ENCODE measurements at regions not wholly inside any gene's neighbourhood (a gene's known extent, or its start where the extent isn't known, plus 50 kb on each side); places are given as distances from the start of the nearest gene placed in this dataset.

GRCh38 chr2:187959821-187960220 is 331.9 kb upstream of the GULP1 start:
- TF ChIP-seq CTCF (IDR thresholded peaks at IDR 0.05) = no peak

- no peak for TF ChIP-seq CTCF (IDR thresholded peaks at IDR 0.05)
These were observed 329.1 kb upstream of the GULP1 start for GRCh38 chr2:187962538-187962937.

GRCh38 chr2:187964746-187965145 is 326.9 kb upstream of the GULP1 start:
- no peak for TF ChIP-seq CTCF (IDR thresholded peaks at IDR 0.05)

GRCh38 chr2:187966924-187967323 is 324.8 kb upstream of the GULP1 start:
- no peak for TF ChIP-seq CTCF (IDR thresholded peaks at IDR 0.05)

GRCh38 chr2:187971893-187972292 is 319.8 kb upstream of the GULP1 start:
- TF ChIP-seq CTCF (IDR thresholded peaks at IDR 0.05) = no peak

- no peak for TF ChIP-seq CTCF (IDR thresholded peaks at IDR 0.05)
These were observed 315.3 kb upstream of the GULP1 start for GRCh38 chr2:187976259-187976985.

- no peak for TF ChIP-seq CTCF (IDR thresholded peaks at IDR 0.05)
These were observed 314.7 kb upstream of the GULP1 start for GRCh38 chr2:187976986-187977333.

GRCh38 chr2:187978356-187978755 is 313.3 kb upstream of the GULP1 start:
- no peak for TF ChIP-seq CTCF (IDR thresholded peaks at IDR 0.05)
